NCI-H774 (cell line): ENCODE measurements at regions not wholly inside any gene's neighbourhood (a gene's known extent, or its start where the extent isn't known, plus 50 kb on each side); places are given as distances from the start of the nearest gene placed in this dataset.

Source experiments
- DNase-seq: peaks from one replicate; lab custom pipeline; 2025; lab: John Stamatoyannopoulos, UW

GRCh38 chr7:27459731-27460053, 203.0 kb downstream of the HIBADH start:
- no peak for DNase-seq

GRCh38 chr7:27462575-27463270, 200.0 kb downstream of the HIBADH start:
- DNase-seq = no peak

- no peak for DNase-seq
Observed at GRCh38 chr7:27464970-27465369, 197.7 kb downstream of the HIBADH start.

DNA sequence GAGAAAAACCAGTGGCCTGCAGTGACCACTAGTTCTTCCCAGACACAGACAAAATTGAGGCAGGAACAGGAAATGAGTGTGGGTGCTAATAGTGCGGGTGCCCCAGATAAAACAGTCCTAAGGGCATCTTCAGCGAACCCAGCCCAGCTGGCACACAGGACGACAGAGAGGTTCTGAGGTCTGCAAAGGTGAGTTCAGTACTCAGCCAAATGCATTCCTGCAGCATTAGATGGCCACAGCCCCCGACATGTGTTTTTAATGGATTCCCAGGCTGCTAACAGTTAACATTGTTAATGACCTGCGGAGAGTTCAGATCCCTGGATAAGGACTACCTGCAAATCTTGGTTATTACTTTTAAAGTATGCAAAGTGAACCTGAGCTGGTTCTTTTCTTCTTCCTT, 196.0 kb downstream of the HIBADH start:
- DNase-seq = no peak

DNA sequence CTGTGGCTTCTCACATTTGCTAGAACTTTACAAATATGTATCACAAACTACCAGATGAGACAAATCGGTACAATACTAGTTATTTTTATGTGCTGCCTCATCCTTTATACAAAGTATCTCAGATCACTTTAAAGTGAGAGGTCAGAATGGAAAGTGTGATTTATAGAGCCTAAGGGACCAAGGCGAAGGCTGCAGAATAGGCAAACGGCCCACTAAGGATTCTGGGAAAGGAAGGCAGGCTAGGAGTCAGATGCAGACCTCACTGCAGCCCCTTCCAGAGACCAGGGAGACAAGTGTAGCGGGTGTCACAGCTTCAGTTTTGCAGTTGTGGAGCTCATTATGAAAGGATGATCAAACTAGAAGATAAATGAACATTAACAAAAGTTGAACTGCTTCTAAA, 190.6 kb downstream of the HIBADH start:
- no peak for DNase-seq
